Gastroesophageal sphincter (tissue), 3 donors: ENCODE measurements at regions not wholly inside any gene's neighbourhood (a gene's known extent, or its start where the extent isn't known, plus 50 kb on each side); places are given as distances from the start of the nearest gene placed in this dataset.

ENCODE experiments used
- EP300 ChIP-seq: sonication (generic); formaldehyde crosslinking; IDR thresholded peaks from one replicate; pipeline ENCODE4 v1.6.1; 2017; ENCODE audit warnings: antibody characterized with exemption, mild to moderate bottlenecking
- POLR2A ChIP-seq, 2 donors: fragments of 450-650 bp; IDR thresholded peaks; one replicate each; pipeline ENCODE4 v1.6.1; 2017; ENCODE audit warnings: antibody characterized with exemption in 2 of 2, mild to moderate bottlenecking in 2 of 2, moderate library complexity in 1 of 2
- POLR2AphosphoS5 ChIP-seq: sonication (generic); formaldehyde crosslinking; IDR thresholded peaks from one replicate; pipeline ENCODE4 v1.6.1; 2017; ENCODE audit warnings: antibody characterized with exemption
- TF ChIP-seq, protein P1 (sequence below), 4 experiments: fragments of 200-600 bp in 2 of 4; fragments of 450-650 bp in 2 of 4; sonication (generic) in 1 of 4; IDR thresholded peaks; one replicate each; pipeline ENCODE4 v1.5.1; 2017 to 2019; ENCODE audit warnings: antibody characterized with exemption in 4 of 4, mild to moderate bottlenecking in 2 of 4, moderate library complexity in 2 of 4

GRCh38 chr17:72401883-72402726, 281.3 kb downstream of the SOX9 start:
- TF ChIP-seq, protein P1, sequence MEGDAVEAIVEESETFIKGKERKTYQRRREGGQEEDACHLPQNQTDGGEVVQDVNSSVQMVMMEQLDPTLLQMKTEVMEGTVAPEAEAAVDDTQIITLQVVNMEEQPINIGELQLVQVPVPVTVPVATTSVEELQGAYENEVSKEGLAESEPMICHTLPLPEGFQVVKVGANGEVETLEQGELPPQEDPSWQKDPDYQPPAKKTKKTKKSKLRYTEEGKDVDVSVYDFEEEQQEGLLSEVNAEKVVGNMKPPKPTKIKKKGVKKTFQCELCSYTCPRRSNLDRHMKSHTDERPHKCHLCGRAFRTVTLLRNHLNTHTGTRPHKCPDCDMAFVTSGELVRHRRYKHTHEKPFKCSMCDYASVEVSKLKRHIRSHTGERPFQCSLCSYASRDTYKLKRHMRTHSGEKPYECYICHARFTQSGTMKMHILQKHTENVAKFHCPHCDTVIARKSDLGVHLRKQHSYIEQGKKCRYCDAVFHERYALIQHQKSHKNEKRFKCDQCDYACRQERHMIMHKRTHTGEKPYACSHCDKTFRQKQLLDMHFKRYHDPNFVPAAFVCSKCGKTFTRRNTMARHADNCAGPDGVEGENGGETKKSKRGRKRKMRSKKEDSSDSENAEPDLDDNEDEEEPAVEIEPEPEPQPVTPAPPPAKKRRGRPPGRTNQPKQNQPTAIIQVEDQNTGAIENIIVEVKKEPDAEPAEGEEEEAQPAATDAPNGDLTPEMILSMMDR (IDR thresholded peaks at IDR 0.05): no peak
- TF ChIP-seq POLR2AphosphoS5: no peak
- TF ChIP-seq EP300: no peak
- no peak for TF ChIP-seq POLR2A (IDR thresholded peaks at IDR 0.05)
